Kidney (tissue), 13 donors: ENCODE measurements at regions not wholly inside any gene's neighbourhood (a gene's known extent, or its start where the extent isn't known, plus 50 kb on each side); places are given as distances from the start of the nearest gene placed in this dataset.

Source experiments
- DNase-seq, 5 donors: peaks; one replicate each; pipeline ENCODE4 v3.0.0-alpha.2; 2013 to 2020
- FAIRE-seq: peaks from 2 replicates; lab custom pipeline; 2012; peaks lifted over from hg19 to GRCh38; lab: Jason Lieb, UNC
- H3K27ac ChIP-seq, 2 donors: one replicate each; pipeline ENCODE4 v1.7.0; 2013; ENCODE audit warnings: low read depth in 2 of 2, low read length in 2 of 2, inconsistent platforms in 1 of 2
- H3K27me3 ChIP-seq: one replicate; pipeline ENCODE4 v1.7.1; 2013; ENCODE audit warnings: low read length, inconsistent platforms; ENCODE audit not compliant: control insufficient read depth, insufficient read depth
- H3K36me3 ChIP-seq, 3 donors: one replicate each; pipeline versions ENCODE4 v1.7.0 to v1.7.1; 2013; ENCODE audit warnings: low read length in 3 of 3, control low read depth in 1 of 3, inconsistent platforms in 1 of 3; ENCODE audit not compliant: insufficient read depth in 3 of 3, control insufficient read depth in 2 of 3
- H3K4me1 ChIP-seq, 3 donors: one replicate each; pipeline versions ENCODE4 v1.7.0 to v1.7.1; 2013; ENCODE audit warnings: low read length in 3 of 3, inconsistent platforms in 1 of 3, low read depth in 1 of 3; ENCODE audit not compliant: control insufficient read depth in 2 of 3, insufficient read depth in 2 of 3
- H3K4me3 ChIP-seq, 3 donors: one replicate each; pipeline versions ENCODE4 v1.7.0 to v1.8.1; 2013; ENCODE audit warnings: low read length in 3 of 3, control low read depth in 1 of 3, inconsistent platforms in 1 of 3
- H3K9ac ChIP-seq, 3 donors: one replicate each; pipeline versions ENCODE4 v1.7.0 to v1.7.1; 2013; ENCODE audit warnings: low read length in 3 of 3, control low read depth in 1 of 3, inconsistent platforms in 1 of 3
- H3K9me3 ChIP-seq, 3 donors: one replicate each; pipeline versions ENCODE4 v1.7.0 to v1.7.1; 2013; ENCODE audit warnings: low read length in 3 of 3, control low read depth in 1 of 3, inconsistent platforms in 1 of 3; ENCODE audit not compliant: control insufficient read depth in 2 of 3, insufficient read depth in 1 of 3
- intact Hi-C: fragments of 100-400 bp; cut with DNase I; formaldehyde crosslinking; loops from one replicate; pipeline ENCODE4 v1.11.1; 2022
- TF ChIP-seq, protein P1 (sequence below): IDR thresholded peaks from 3 replicates; pipeline ENCODE4 v1.5.1; 2012; ENCODE audit warnings: mild to moderate bottlenecking, moderate library complexity, borderline replicate concordance; ENCODE audit not compliant: insufficient read depth; ENCODE audit errors: extremely low read depth
- donor health status: control.
- donor health status: control.
- donor health status: control.
- donor health status: control.
- donor health status: control.
- donor health status: DM: yes; HTN: yes; CAD: no.
- donor health status: Normal renal cell carcinoma (clear cell type).

GRCh38 chr9:87116492-87116891, 169.2 kb upstream of the GAS1 start:
- FAIRE-seq (no peak), DNase-seq (no peak)
- no peak overlapping the region for H3K27ac ChIP-seq
- no peak overlapping the region for H3K4me3 ChIP-seq
- H3K9me3 ChIP-seq, result no peaks in the 10 kb centered on the region
- intact Hi-C loops, result no loop called here
- no peak overlapping the region for H3K9ac ChIP-seq
- no peaks in the 10 kb centered on the region for H3K27me3 ChIP-seq
- TF ChIP-seq, protein P1, sequence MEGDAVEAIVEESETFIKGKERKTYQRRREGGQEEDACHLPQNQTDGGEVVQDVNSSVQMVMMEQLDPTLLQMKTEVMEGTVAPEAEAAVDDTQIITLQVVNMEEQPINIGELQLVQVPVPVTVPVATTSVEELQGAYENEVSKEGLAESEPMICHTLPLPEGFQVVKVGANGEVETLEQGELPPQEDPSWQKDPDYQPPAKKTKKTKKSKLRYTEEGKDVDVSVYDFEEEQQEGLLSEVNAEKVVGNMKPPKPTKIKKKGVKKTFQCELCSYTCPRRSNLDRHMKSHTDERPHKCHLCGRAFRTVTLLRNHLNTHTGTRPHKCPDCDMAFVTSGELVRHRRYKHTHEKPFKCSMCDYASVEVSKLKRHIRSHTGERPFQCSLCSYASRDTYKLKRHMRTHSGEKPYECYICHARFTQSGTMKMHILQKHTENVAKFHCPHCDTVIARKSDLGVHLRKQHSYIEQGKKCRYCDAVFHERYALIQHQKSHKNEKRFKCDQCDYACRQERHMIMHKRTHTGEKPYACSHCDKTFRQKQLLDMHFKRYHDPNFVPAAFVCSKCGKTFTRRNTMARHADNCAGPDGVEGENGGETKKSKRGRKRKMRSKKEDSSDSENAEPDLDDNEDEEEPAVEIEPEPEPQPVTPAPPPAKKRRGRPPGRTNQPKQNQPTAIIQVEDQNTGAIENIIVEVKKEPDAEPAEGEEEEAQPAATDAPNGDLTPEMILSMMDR, result no peak
- H3K36me3 ChIP-seq, result no peaks in the 10 kb centered on the region
- peaks cover 0 to 6% (median 4%) of the 10 kb centered on the region in 3 donors for H3K4me1 ChIP-seq

DNA sequence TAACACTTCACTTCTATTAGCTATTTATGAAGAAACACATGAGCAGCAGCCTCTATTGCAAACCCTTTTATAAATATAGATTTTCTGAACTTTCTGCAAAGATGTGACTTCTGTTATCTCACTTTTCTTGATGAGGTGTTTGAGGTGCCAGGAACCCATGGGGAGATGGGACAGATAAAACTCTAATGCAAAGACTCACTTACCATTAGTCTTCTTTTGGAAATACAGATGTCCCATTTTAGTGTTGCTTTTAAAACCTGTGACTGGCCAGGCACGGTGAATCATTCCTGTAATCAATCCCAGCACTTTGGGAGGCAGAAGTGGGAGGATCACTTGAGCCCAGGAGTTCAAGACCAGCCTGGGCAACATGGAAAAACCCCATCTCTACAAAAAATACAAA, 171.3 kb upstream of the GAS1 start:
- H3K4me1 ChIP-seq, result peaks cover 0 to 6% (median 4%) of the 10 kb centered on the region in 3 donors
- DNase-seq (no peak), FAIRE-seq (no peak)
- no peak overlapping the region for H3K27ac ChIP-seq
- H3K36me3 ChIP-seq, result no peaks in the 10 kb centered on the region
- intact Hi-C loops, result no loop called here
- TF ChIP-seq, protein P1, result no peak
- H3K9ac ChIP-seq, result no peak overlapping the region
- no peak overlapping the region for H3K4me3 ChIP-seq
- H3K9me3 ChIP-seq, result no peaks in the 10 kb centered on the region
- no peaks in the 10 kb centered on the region for H3K27me3 ChIP-seq

DNA sequence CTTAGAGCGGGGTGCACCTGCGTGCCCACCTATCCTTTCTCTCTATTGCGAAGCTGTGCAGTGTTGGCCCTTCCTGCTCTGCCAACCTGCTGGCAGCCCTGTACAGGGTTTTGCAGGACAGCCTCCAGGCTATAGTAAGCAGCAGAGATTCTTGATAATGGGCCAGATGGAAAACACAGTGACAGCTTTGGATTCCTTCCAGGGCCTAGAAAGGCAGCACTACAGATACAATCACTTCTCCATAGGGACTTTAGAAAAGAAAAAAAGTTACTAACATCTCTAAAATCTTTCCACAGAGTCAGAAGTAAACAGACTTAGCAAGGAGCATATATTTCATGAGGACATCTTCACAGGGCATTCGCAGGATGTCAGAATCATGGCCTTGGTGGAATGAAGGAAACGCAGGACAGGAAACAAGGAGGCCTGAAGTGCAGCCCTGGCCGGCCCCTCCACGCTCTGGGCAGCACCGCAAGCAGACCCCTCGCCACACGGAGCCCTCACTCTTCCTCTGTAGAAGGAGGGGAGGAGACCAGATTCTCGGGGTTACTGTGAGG, 172.1 kb upstream of the GAS1 start:
- intact Hi-C loops, result no loop called here
- no peaks in the 10 kb centered on the region for H3K9me3 ChIP-seq
- peak in 3 of 5 donors; percentile 32 to 79 (median 64) for DNase-seq
- H3K36me3 ChIP-seq, result no peaks in the 10 kb centered on the region
- peaks cover 0 to 6% (median 4%) of the 10 kb centered on the region in 3 donors for H3K4me1 ChIP-seq
- peak; percentile 13 for FAIRE-seq
- no peak overlapping the region for H3K4me3 ChIP-seq
- no peaks in the 10 kb centered on the region for H3K27me3 ChIP-seq
- H3K9ac ChIP-seq, result no peak overlapping the region
- TF ChIP-seq, protein P1, result no peak
- H3K27ac ChIP-seq, result no peak overlapping the region

GRCh38 chr9:87120610-87121009, 173.3 kb upstream of the GAS1 start:
- FAIRE-seq (no peak), DNase-seq (no peak)
- Histone ChIP-seq H3K4me1 (peaks cover 0 to 6% (median 4%) of the 10 kb centered on the region in 3 donors), H3K9me3 (no peaks in the 10 kb centered on the region), H3K27me3 (no peaks in the 10 kb centered on the region), H3K4me3 (no peak overlapping the region), H3K27ac (no peak overlapping the region), H3K36me3 (no peaks in the 10 kb centered on the region), H3K9ac (no peak overlapping the region)
- intact Hi-C loops, result no loop called here
- TF ChIP-seq, protein P1, result no peak
